ENCODE measurements at regions not wholly inside any gene's neighbourhood (a gene's known extent, or its start where the extent isn't known, plus 50 kb on each side); places are given as distances from the start of the nearest gene placed in this dataset.

- TF ChIP-seq CTCF (conservative IDR thresholded peaks at IDR 0.05; ENCODE audit: low read depth, low read length) (no peak), EZH2 (IDR thresholded peaks at IDR 0.05; ENCODE audit: borderline replicate concordance, low read depth, low read length, poor library complexity, severe bottlenecking) (no peak)
Observed at GRCh38 chr12:39043424-39043822, 138.0 kb upstream of the CPNE8 start.
